ENCODE measurements at regions not wholly inside any gene's neighbourhood (a gene's known extent, or its start where the extent isn't known, plus 50 kb on each side); places are given as distances from the start of the nearest gene placed in this dataset.

DNA sequence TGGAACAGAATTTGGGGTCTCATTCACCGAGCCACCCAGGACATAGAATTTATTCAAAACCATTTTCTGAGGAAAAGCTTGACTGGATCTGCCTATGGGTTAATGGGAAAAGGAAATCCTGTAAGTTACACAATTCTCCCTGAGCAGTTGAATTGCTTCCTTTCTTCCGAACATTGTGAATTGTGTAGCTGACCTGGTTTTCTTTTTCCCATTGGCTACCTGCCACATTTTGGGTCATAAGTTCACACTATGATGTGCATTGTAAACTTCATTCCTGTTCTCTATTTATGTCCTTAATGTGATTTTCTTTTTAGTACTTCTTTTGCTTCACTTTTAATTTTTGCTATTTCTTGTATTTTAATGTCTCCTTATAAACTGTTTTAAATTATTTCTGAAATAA is 386.0 kb upstream of the LRRC3B start:
- Histone ChIP-seq H3K9me2 (no peaks in the 10 kb centered on the region), H3K36me3 (replicated peaks in 1 of 2; ENCODE audit: control insufficient read depth in 1 of 2, insufficient read depth in 2 of 2, low read length in 1 of 2) (no peaks in the 10 kb centered on the region), H3K4me3 (ENCODE audit: low read depth in 2 of 2, low read length in 1 of 2) (no peak overlapping the region), H3K79me2 (ENCODE audit: insufficient read depth) (no peaks in the 10 kb centered on the region), H3K9ac (no peak overlapping the region), H3K27me3 (ENCODE audit: insufficient read depth) (no peaks in the 10 kb centered on the region), H3K9me3 (no peaks in the 10 kb centered on the region), H3K27ac (ENCODE audit: low read depth in 2 of 2, low read length in 1 of 2) (no peak overlapping the region), H3K4me1 (ENCODE audit: control insufficient read depth in 1 of 2, insufficient read depth in 2 of 2, low read depth in 1 of 2, low read length in 1 of 2) (no peaks in the 10 kb centered on the region), H3K4me2 (no peak overlapping the region), H2AFZ (ENCODE audit: low read depth) (no peak overlapping the region), H3F3A (replicated peaks; ENCODE audit: insufficient read depth) (no peaks in the 10 kb centered on the region), H4K20me1 (ENCODE audit: insufficient read depth) (no peaks in the 10 kb centered on the region)
- CTCF ChIA-PET = no interaction called here
- TF ChIP-seq POLR2AphosphoS5 (IDR thresholded peaks at IDR 0.05; ENCODE audit: low read depth, low read length) = no peak
- TF ChIP-seq, protein P1, sequence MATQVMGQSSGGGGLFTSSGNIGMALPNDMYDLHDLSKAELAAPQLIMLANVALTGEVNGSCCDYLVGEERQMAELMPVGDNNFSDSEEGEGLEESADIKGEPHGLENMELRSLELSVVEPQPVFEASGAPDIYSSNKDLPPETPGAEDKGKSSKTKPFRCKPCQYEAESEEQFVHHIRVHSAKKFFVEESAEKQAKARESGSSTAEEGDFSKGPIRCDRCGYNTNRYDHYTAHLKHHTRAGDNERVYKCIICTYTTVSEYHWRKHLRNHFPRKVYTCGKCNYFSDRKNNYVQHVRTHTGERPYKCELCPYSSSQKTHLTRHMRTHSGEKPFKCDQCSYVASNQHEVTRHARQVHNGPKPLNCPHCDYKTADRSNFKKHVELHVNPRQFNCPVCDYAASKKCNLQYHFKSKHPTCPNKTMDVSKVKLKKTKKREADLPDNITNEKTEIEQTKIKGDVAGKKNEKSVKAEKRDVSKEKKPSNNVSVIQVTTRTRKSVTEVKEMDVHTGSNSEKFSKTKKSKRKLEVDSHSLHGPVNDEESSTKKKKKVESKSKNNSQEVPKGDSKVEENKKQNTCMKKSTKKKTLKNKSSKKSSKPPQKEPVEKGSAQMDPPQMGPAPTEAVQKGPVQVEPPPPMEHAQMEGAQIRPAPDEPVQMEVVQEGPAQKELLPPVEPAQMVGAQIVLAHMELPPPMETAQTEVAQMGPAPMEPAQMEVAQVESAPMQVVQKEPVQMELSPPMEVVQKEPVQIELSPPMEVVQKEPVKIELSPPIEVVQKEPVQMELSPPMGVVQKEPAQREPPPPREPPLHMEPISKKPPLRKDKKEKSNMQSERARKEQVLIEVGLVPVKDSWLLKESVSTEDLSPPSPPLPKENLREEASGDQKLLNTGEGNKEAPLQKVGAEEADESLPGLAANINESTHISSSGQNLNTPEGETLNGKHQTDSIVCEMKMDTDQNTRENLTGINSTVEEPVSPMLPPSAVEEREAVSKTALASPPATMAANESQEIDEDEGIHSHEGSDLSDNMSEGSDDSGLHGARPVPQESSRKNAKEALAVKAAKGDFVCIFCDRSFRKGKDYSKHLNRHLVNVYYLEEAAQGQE (IDR thresholded peaks at IDR 0.05; ENCODE audit: low read depth, low read length) = no peak
- TF ChIP-seq JUND (IDR thresholded peaks at IDR 0.05) = no peak
- no peak for TF ChIP-seq GATA2 (CRISPR knock-in tag; IDR thresholded peaks at IDR 0.05)
- TF ChIP-seq ZBTB33 (IDR thresholded peaks at IDR 0.05; ENCODE audit: borderline replicate concordance, low read depth) = no peak
- WGBS (ENCODE audit: low lambda C conversion rate) = 31% methylated on average over 2 of the region's 2 CpGs
- DNase-seq = no peak
- POLR2A ChIA-PET = no interaction called here

GRCh38 chr3:26237036-26237682 is 385.4 kb upstream of the LRRC3B start:
- Histone ChIP-seq H3K79me2 (ENCODE audit: insufficient read depth) (no peaks in the 10 kb centered on the region), H2AFZ (ENCODE audit: low read depth) (no peak overlapping the region), H3K36me3 (replicated peaks in 1 of 2; ENCODE audit: control insufficient read depth in 1 of 2, insufficient read depth in 2 of 2, low read length in 1 of 2) (no peaks in the 10 kb centered on the region), H3K9me3 (no peaks in the 10 kb centered on the region), H3K9me2 (no peaks in the 10 kb centered on the region), H3F3A (replicated peaks; ENCODE audit: insufficient read depth) (no peaks in the 10 kb centered on the region), H3K9ac (no peak overlapping the region), H3K27ac (ENCODE audit: low read depth in 2 of 2, low read length in 1 of 2) (no peak overlapping the region), H3K27me3 (ENCODE audit: insufficient read depth) (no peaks in the 10 kb centered on the region), H3K4me3 (ENCODE audit: low read depth in 2 of 2, low read length in 1 of 2) (no peak overlapping the region), H3K4me2 (no peak overlapping the region), H3K4me1 (ENCODE audit: control insufficient read depth in 1 of 2, insufficient read depth in 2 of 2, low read depth in 1 of 2, low read length in 1 of 2) (no peaks in the 10 kb centered on the region), H4K20me1 (ENCODE audit: insufficient read depth) (no peaks in the 10 kb centered on the region)
- POLR2A ChIA-PET = no interaction called here
- WGBS (ENCODE audit: low lambda C conversion rate) = 39% methylated on average over 4 of the region's 4 CpGs
- no peak for DNase-seq
- CTCF ChIA-PET = interaction anchor here (0.7 kb wide), 1 partner anchor 475 kb away, joined by 3 read pairs; no protein-coding TSS in a partner anchor
- no peak for TF ChIP-seq POLR2AphosphoS5 (IDR thresholded peaks at IDR 0.05; ENCODE audit: low read depth, low read length)
- no peak for TF ChIP-seq EZH2phosphoT487 (IDR thresholded peaks at IDR 0.05; ENCODE audit: borderline replicate concordance, low read depth)
- no peak for TF ChIP-seq SMC3 (IDR thresholded peaks at IDR 0.05; ENCODE audit: low read depth, low read length)
- TF ChIP-seq, protein P2, sequence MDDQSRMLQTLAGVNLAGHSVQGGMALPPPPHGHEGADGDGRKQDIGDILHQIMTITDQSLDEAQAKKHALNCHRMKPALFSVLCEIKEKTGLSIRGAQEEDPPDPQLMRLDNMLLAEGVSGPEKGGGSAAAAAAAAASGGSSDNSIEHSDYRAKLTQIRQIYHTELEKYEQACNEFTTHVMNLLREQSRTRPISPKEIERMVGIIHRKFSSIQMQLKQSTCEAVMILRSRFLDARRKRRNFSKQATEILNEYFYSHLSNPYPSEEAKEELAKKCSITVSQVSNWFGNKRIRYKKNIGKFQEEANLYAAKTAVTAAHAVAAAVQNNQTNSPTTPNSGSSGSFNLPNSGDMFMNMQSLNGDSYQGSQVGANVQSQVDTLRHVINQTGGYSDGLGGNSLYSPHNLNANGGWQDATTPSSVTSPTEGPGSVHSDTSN (IDR thresholded peaks at IDR 0.05) = no peak
- TF ChIP-seq TEAD4 (IDR thresholded peaks at IDR 0.05; ENCODE audit: borderline replicate concordance, insufficient read depth) = no peak
- TF ChIP-seq SIN3A (IDR thresholded peaks at IDR 0.05; ENCODE audit: borderline replicate concordance, low read depth, low read length) = no peak
- TF ChIP-seq TCF12 (IDR thresholded peaks at IDR 0.05) = no peak
- TF ChIP-seq MXI1 (IDR thresholded peaks at IDR 0.05; ENCODE audit: low read depth, low read length) = no peak
- TF ChIP-seq ELF1 (IDR thresholded peaks at IDR 0.05) = no peak
- TF ChIP-seq, protein P3, sequence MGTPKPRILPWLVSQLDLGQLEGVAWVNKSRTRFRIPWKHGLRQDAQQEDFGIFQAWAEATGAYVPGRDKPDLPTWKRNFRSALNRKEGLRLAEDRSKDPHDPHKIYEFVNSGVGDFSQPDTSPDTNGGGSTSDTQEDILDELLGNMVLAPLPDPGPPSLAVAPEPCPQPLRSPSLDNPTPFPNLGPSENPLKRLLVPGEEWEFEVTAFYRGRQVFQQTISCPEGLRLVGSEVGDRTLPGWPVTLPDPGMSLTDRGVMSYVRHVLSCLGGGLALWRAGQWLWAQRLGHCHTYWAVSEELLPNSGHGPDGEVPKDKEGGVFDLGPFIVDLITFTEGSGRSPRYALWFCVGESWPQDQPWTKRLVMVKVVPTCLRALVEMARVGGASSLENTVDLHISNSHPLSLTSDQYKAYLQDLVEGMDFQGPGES (IDR thresholded peaks at IDR 0.05; ENCODE audit: low read depth, low read length) = no peak
- TF ChIP-seq, protein P4, sequence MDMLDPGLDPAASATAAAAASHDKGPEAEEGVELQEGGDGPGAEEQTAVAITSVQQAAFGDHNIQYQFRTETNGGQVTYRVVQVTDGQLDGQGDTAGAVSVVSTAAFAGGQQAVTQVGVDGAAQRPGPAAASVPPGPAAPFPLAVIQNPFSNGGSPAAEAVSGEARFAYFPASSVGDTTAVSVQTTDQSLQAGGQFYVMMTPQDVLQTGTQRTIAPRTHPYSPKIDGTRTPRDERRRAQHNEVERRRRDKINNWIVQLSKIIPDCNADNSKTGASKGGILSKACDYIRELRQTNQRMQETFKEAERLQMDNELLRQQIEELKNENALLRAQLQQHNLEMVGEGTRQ (IDR thresholded peaks at IDR 0.05; ENCODE audit: borderline replicate concordance, low read depth, low read length) = no peak

Measured in SK-N-SH (cell line).